ENCODE measurements at regions not wholly inside any gene's neighbourhood (a gene's known extent, or its start where the extent isn't known, plus 50 kb on each side); places are given as distances from the start of the nearest gene placed in this dataset.

DNA sequence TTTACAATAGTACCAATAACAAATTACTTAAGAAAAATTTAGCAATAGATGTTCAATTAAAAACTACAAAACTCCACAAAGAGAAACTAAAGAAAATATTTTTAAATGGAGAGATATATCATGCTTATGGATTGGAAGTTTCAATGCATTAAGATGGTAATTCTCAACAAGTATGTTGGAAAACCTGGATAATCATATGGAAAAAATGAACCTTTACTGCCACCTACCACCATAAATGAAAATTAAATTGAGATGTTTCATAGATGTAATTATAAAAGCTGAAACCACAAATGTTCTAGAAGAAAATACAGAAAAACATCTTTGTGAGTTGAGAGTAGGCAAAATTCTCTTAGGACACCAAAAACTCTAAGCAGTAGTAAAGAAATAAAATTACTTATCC, 121.7 kb downstream of the ANKRD18B start:
- Histone ChIP-seq H3K23ac (ENCODE audit: insufficient read length, low read depth, low read length) (no peak overlapping the region), H3K4me1 (ENCODE audit: insufficient read depth, low read length) (no peaks in the 10 kb centered on the region), H3K23me2 (ENCODE audit: insufficient read length, low read depth, low read length, poor library complexity, severe bottlenecking) (no peaks in the 10 kb centered on the region), H3K9me3 (ENCODE audit: control insufficient read depth, low read depth, low read length) (no peaks in the 10 kb centered on the region), H2AFZ (ENCODE audit: low read length) (no peak overlapping the region), H4K8ac (replicated peaks; ENCODE audit: insufficient read length, low read depth, low read length) (no peak overlapping the region), H4K91ac (ENCODE audit: insufficient read length, low read depth, low read length) (no peak overlapping the region), H3K56ac (ENCODE audit: insufficient read length, low read depth, low read length) (no peak overlapping the region), H4K20me1 (ENCODE audit: control insufficient read depth, insufficient read depth, insufficient read length) (no peaks in the 10 kb centered on the region), H3K27me3 (ENCODE audit: insufficient read depth, low read length) (no peaks in the 10 kb centered on the region), H2BK12ac (ENCODE audit: insufficient read length, low read depth, low read length) (no peak overlapping the region), H2BK5ac (ENCODE audit: insufficient read length, low read length) (no peak overlapping the region), H3K9ac (ENCODE audit: extremely low read depth, insufficient read length, low read length) (no peak overlapping the region), H3T11ph (ENCODE audit: low read length) (no peak overlapping the region), H3K18ac (ENCODE audit: insufficient read length, low read depth, low read length) (no peak overlapping the region), H2BK15ac (ENCODE audit: low read depth, low read length) (no peak overlapping the region), H3K27ac (ENCODE audit: insufficient read length, low read depth, low read length) (no peak overlapping the region), H3K79me2 (ENCODE audit: insufficient read depth, low read length) (no peaks in the 10 kb centered on the region), H3K14ac (ENCODE audit: insufficient read depth, low read length) (no peak overlapping the region), H2BK120ac (ENCODE audit: low read depth, low read length, poor library complexity, severe bottlenecking) (no peak overlapping the region), H4K5ac (ENCODE audit: insufficient read length, low read depth, low read length) (no peak overlapping the region), H2BK20ac (ENCODE audit: low read depth, low read length, poor library complexity, severe bottlenecking) (no peak overlapping the region), H2AK5ac (ENCODE audit: insufficient read length, low read length) (no peak overlapping the region), H3K4ac (ENCODE audit: low read depth, low read length) (no peak overlapping the region), H3K4me2 (ENCODE audit: insufficient read depth, insufficient read length, low read length) (no peak overlapping the region), H3K79me1 (ENCODE audit: insufficient read depth, low read depth, low read length, poor library complexity, severe bottlenecking) (no peaks in the 10 kb centered on the region)
- Mint-ChIP-seq H3K27ac (no peak overlapping the region), H3K27me3 (ENCODE audit: low read depth) (peaks cover 22% of the 10 kb centered on the region), H3K4me3 (no peak overlapping the region), H3K36me3 (ENCODE audit: insufficient read depth in 1 of 3, low read depth in 3 of 3) (no peaks in the 10 kb centered on the region), H3K4me1 (no peaks in the 10 kb centered on the region), H3K9me3 (no peaks in the 10 kb centered on the region)
- TF ChIP-seq, protein P1, sequence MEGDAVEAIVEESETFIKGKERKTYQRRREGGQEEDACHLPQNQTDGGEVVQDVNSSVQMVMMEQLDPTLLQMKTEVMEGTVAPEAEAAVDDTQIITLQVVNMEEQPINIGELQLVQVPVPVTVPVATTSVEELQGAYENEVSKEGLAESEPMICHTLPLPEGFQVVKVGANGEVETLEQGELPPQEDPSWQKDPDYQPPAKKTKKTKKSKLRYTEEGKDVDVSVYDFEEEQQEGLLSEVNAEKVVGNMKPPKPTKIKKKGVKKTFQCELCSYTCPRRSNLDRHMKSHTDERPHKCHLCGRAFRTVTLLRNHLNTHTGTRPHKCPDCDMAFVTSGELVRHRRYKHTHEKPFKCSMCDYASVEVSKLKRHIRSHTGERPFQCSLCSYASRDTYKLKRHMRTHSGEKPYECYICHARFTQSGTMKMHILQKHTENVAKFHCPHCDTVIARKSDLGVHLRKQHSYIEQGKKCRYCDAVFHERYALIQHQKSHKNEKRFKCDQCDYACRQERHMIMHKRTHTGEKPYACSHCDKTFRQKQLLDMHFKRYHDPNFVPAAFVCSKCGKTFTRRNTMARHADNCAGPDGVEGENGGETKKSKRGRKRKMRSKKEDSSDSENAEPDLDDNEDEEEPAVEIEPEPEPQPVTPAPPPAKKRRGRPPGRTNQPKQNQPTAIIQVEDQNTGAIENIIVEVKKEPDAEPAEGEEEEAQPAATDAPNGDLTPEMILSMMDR (conservative IDR thresholded peaks at IDR 0.05): no peak
- DNase-seq: no peak
